Stimulated activated CD4-positive, alpha-beta T cell treated with anti-CD3 and anti-CD28 coated beads, Interleukin-2, amount 100 ng/mL, for 48 hours (primary cell): ENCODE measurements at regions not wholly inside any gene's neighbourhood (a gene's known extent, or its start where the extent isn't known, plus 50 kb on each side); places are given as distances from the start of the nearest gene placed in this dataset.
"Not testable (repeated sequence)": the region's sequence is repeated elsewhere in the genome, so short reads cannot be mapped to it uniquely, and the experiment has no call there.

ENCODE experiments used
- DNase-seq, 2 donors: peaks; one replicate each; pipeline ENCODE4 v3.0.0-alpha.2; 2020

DNA sequence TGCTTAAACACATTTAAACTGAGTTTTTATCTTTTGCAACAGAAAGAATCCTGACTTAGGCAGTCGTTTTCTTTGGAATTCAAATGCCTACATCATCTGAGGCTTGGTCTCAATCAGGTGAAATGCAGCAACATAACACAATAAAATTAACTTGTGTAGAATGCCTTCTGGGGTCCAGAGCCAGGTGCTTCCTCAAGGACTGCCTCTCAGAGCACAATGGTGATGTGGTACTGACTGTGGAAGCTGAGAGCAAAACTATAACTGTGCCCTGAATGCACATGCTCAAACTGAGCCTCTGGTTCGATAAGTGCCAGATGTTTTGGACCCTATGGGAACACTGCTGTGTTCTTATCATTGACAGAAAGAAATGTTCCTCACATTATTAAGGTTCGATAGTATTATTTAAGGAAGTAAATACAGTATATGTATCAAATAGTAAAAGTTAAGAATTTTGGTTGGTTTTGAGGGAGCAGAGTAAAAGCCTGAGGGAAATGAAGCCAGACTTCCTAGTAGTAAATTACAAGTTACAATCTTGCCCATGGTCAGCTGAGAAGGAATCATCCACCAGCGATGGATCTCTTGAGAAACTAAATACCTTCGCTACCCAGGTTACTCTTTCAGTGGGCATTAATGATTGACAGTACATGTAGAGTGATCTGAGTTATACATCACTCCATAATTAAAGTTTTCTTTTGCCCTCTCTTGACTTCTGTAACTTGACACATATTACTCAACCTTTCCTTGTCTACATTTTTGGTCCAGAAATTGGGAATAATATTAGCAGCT, 122.9 kb upstream of the ATP2B1 start:
- no peak for DNase-seq

GRCh38 chr12:89829434-89829975, 120.9 kb upstream of the ATP2B1 start:
- no peak for DNase-seq

GRCh38 chr12:89828575-89828974, 119.9 kb upstream of the ATP2B1 start:
- no peak for DNase-seq

GRCh38 chr12:89827592-89827991, 119.0 kb upstream of the ATP2B1 start:
- no peak for DNase-seq

- no peak for DNase-seq
Measured at GRCh38 chr12:89826468-89826867, 117.8 kb upstream of the ATP2B1 start.

DNA sequence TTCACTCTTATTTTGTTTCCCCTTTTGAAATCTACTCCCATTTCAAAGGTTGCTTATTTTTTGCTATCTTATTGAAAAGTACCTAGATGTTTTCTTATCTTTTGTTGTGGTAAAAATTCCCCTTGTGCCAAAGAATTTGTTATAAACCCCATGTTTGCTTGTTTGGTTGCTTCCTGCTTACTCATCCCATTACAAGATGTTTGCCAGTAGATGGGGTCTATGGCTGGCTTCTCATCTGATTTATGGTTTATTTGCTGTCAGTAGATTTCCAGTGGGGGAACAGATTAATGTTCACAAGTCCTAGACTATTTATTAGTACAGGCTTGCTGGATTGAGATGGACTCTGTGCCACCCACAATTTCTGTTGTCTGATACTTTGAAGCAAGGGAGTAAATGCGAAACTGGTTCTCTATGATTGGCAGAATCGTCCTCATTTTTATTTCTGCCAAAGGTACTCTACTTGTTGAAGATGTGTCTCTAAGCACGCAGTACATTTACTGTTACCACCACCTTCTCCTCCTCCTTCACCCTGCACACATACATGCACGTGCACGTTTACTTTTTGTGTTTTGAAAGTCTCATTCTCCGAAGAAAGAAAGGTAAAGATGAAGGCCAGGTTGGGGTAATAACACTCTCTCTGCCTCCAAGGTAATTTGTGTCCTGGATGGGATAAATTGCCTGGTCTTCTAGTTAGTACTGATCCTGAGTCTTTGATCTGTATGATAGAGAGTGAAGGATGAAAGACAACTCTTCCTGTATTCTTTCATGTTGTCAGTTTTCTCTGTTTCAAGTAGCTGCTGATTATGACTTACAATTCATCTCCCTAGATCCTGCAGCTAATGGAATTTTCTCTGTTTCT, 117.2 kb upstream of the ATP2B1 start:
- DNase-seq: no peak

GRCh38 chr12:89824822-89825221, 116.2 kb upstream of the ATP2B1 start:
- no peak for DNase-seq

DNA sequence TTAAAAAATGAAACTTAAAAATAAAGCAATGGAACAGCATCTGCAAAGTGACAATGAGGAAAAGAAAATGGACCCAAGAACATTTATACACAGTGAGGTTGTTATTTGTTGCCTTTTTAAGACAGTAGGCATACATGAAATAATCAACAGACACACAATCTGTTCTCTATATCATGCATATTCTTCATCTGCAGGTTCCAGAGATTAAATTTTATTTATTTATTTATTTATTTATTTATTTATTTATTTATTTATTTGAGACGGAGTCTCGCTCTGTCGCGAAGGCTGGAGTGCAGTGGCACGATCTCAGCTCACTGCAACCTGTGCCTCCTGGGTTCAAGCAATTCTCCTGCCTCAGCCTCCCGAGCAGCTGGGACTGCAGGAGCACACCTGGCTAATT, 114.4 kb upstream of the ATP2B1 start:
- DNase-seq: not testable (repeated sequence)

GRCh38 chr12:89821896-89822295, 113.3 kb upstream of the ATP2B1 start:
- DNase-seq: no peak

- DNase-seq: no peak
Measured at GRCh38 chr12:89817501-89818226, 109.0 kb upstream of the ATP2B1 start.

- DNase-seq: no peak
Measured at GRCh38 chr12:89815225-89815624, 106.6 kb upstream of the ATP2B1 start.

DNA sequence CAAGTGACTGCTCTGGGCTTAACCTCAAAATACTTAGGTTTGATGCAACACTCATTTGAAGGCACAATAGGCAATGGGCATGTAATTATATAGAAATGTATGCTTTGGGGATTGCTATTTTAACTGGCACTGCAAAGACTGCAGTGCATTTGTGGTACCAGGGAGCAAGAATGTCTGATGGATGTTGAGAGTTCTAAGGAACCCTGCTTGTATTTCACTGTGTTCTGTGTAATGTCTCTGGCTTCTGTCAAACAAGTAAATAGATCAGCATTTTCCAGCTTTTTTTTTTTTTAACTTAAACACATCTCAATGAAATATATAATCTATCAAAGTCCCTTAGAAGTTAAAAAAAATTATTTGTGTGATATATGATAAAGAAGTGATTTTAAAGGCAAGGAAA, 94.8 kb upstream of the ATP2B1 start:
- DNase-seq: no peak

- no peak for DNase-seq
Measured at GRCh38 chr12:89801284-89801683, 92.6 kb upstream of the ATP2B1 start.

- no peak for DNase-seq
Measured at GRCh38 chr12:89800435-89800834, 91.8 kb upstream of the ATP2B1 start.

GRCh38 chr12:89799316-89799715, 90.7 kb upstream of the ATP2B1 start:
- no peak for DNase-seq

GRCh38 chr12:89797436-89797835, 88.8 kb upstream of the ATP2B1 start:
- DNase-seq: no peak

- DNase-seq: no peak
Measured at GRCh38 chr12:89796798-89797382, 88.3 kb upstream of the ATP2B1 start.

GRCh38 chr12:89793946-89794345, 85.3 kb upstream of the ATP2B1 start:
- no peak for DNase-seq

- no peak for DNase-seq
Measured at GRCh38 chr12:89791286-89791685, 82.6 kb upstream of the ATP2B1 start.

GRCh38 chr12:89789862-89790261, 81.2 kb upstream of the ATP2B1 start:
- DNase-seq: no peak

DNA sequence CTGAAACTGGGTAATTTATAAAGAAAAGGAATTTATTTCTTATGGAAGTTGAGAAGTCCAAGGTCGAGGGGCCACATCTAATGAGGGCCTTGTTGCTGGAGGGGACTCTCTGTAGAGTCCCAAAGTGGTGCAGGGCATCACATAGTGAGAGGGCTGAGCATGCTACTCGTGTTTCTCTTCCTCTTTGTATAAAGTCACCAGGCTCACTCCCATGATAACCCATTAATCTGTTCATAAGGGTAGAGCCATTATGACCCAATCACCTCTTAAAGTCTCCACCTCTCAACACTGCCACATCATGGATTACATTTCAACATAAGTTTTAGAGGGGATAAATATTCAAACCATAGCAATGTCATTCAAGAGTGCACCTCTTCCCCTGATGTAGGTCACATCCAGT, 79.1 kb upstream of the ATP2B1 start:
- DNase-seq: no peak

DNA sequence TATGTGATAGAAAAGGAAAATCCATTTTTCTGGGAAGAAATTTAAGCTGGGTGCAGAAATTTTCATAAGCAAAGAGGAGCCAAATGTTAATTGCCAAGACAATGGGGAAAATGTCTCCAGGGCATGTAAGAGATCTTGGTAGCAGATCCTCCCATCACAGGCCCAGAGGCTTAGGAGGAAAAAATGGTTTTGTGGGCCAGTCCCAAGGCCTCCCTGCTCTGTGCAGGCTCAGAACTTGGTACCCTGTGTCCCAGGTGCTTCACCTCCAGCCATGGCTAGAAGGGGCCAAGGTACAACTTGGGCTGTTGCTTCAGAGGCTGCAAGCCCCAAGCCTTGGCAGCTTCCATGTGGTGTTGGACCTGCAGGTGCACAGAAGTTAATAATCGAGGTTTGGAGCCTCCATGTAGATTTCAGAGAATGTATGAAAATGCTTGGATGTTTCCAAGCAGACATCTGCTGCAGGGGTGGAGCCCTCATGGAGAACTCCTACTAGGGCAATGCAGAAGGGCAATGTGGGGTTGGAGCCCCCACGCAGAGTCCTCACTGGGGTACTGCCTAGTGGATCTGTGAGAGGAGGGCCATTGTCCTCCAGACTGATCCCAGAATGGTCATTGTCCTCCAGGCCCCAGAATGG, 77.7 kb upstream of the ATP2B1 start:
- no peak for DNase-seq
